SW 1271 (cell line): ENCODE measurements at regions not wholly inside any gene's neighbourhood (a gene's known extent, or its start where the extent isn't known, plus 50 kb on each side); places are given as distances from the start of the nearest gene placed in this dataset.
"Not testable (repeated sequence)": the region's sequence is repeated elsewhere in the genome, so short reads cannot be mapped to it uniquely, and the experiment has no call there.

Source experiments
- DNase-seq, 2 experiments: peaks; one replicate each; lab custom pipeline; 2025; lab: John Stamatoyannopoulos, UW

- no peak for DNase-seq
Measured at GRCh38 chr5:71907001-71907588, 188.0 kb downstream of the CARTPT start.

GRCh38 chr5:71907608-71908145 lies 188.6 kb downstream of the CARTPT start:
- no peak for DNase-seq

GRCh38 chr5:71910741-71911140 lies 191.7 kb downstream of the CARTPT start:
- DNase-seq: no peak

- no peak for DNase-seq
Measured at GRCh38 chr5:71912021-71912420, 192.9 kb downstream of the CARTPT start.

GRCh38 chr5:71914281-71914680 lies 193.0 kb upstream of the MAP1B start:
- DNase-seq: no peak

- peak; percentile 92 to 98 for DNase-seq
Measured at GRCh38 chr5:71922584-71923106, 184.6 kb upstream of the MAP1B start.

GRCh38 chr5:71923755-71924154 lies 183.5 kb upstream of the MAP1B start:
- DNase-seq: no peak

GRCh38 chr5:71924325-71924724 lies 182.9 kb upstream of the MAP1B start:
- no peak for DNase-seq

- peak in 1 of 2 experiments; percentile 27 for DNase-seq
Measured at GRCh38 chr5:71924980-71925379, 182.3 kb upstream of the MAP1B start.

- no peak for DNase-seq
Measured at GRCh38 chr5:71925608-71926091, 181.6 kb upstream of the MAP1B start.

- DNase-seq: no peak
Measured at GRCh38 chr5:71929003-71929402, 178.3 kb upstream of the MAP1B start.

GRCh38 chr5:71930554-71930953 lies 176.7 kb upstream of the MAP1B start:
- DNase-seq: not testable (repeated sequence)

GRCh38 chr5:71932131-71932654 lies 175.1 kb upstream of the MAP1B start:
- DNase-seq: no peak

GRCh38 chr5:71932655-71933338 lies 174.5 kb upstream of the MAP1B start:
- peak in 1 of 2 experiments; percentile 31 for DNase-seq

GRCh38 chr5:71934322-71934721 lies 173.0 kb upstream of the MAP1B start:
- no peak for DNase-seq

- DNase-seq: no peak
Measured at GRCh38 chr5:71937921-71938698, 169.2 kb upstream of the MAP1B start.

- DNase-seq: no peak
Measured at GRCh38 chr5:71938895-71939294, 168.4 kb upstream of the MAP1B start.

GRCh38 chr5:71939452-71940230 lies 167.6 kb upstream of the MAP1B start:
- no peak for DNase-seq

GRCh38 chr5:71943874-71944273 lies 163.4 kb upstream of the MAP1B start:
- no peak for DNase-seq

- DNase-seq: no peak
Measured at GRCh38 chr5:71945436-71945835, 161.8 kb upstream of the MAP1B start.

- no peak for DNase-seq
Measured at GRCh38 chr5:71946343-71947030, 160.8 kb upstream of the MAP1B start.
